ENCODE measurements at regions not wholly inside any gene's neighbourhood (a gene's known extent, or its start where the extent isn't known, plus 50 kb on each side); places are given as distances from the start of the nearest gene placed in this dataset.
"Not testable (repeated sequence)": the region's sequence is repeated elsewhere in the genome, so short reads cannot be mapped to it uniquely, and the experiment has no call there.

- not testable (repeated sequence) for TF ChIP-seq CTCF (IDR thresholded peaks at IDR 0.05; ENCODE audit: low read length); EZH2 (IDR thresholded peaks at IDR 0.05; ENCODE audit: borderline replicate concordance, low read length)
These were observed 213.8 kb upstream of the PLGLB1 start for GRCh38 chr2:87235333-87235981.
